ENCODE measurements at regions not wholly inside any gene's neighbourhood (a gene's known extent, or its start where the extent isn't known, plus 50 kb on each side); places are given as distances from the start of the nearest gene placed in this dataset.

DNA sequence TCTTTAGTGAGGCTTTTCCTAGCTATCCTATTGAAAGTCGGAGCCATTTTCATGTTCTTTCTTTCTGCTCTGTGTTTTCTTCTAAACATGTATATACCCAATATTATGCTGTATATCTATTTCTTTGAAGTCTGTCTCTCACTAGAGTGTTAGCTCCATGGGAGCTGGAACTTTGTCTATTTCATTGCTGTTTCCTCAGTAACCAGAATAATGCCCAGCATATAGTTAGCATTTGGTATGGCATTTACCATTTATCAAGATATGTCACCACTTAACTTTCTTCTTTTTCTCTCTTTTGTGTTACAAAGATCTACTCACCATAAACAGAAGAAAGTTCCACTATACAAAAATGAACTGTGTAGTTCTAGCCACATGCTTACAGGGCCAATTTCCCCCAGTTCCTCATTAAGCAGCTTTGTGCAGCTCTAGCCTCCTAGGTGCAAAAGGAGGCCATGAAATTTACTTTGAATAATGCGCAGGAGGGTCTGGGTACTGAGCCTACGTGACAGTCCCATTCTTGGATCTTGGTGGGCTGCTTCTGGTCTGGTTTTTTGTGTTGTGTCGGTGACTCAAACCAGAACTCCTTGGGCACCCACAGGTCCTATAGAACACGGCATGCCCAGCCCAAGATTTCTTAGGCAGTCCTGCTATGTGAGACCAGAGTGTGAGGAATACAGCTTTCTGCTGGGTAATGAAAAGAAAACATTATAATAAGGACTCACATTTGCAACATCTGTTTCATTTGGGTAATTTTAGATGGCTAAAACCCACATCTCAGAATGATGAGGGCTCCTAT lies 302.3 kb upstream of the IGFBP7 start:
- Histone ChIP-seq H3K4me3 (replicated peaks; ENCODE audit: low read depth, low read length) (no peak overlapping the region), H3K27me3 (replicated peaks; ENCODE audit: control insufficient read depth, insufficient read depth, low read length) (no peaks in the 10 kb centered on the region), H3K36me3 (ENCODE audit: control insufficient read depth, insufficient read depth, low read length) (no peaks in the 10 kb centered on the region)
- DNase-seq (ENCODE audit: extremely low read depth, insufficient read length), result no peak
- TF ChIP-seq, protein P1, sequence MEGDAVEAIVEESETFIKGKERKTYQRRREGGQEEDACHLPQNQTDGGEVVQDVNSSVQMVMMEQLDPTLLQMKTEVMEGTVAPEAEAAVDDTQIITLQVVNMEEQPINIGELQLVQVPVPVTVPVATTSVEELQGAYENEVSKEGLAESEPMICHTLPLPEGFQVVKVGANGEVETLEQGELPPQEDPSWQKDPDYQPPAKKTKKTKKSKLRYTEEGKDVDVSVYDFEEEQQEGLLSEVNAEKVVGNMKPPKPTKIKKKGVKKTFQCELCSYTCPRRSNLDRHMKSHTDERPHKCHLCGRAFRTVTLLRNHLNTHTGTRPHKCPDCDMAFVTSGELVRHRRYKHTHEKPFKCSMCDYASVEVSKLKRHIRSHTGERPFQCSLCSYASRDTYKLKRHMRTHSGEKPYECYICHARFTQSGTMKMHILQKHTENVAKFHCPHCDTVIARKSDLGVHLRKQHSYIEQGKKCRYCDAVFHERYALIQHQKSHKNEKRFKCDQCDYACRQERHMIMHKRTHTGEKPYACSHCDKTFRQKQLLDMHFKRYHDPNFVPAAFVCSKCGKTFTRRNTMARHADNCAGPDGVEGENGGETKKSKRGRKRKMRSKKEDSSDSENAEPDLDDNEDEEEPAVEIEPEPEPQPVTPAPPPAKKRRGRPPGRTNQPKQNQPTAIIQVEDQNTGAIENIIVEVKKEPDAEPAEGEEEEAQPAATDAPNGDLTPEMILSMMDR (IDR thresholded peaks at IDR 0.05; ENCODE audit: insufficient read depth, low read length, poor library complexity, severe bottlenecking), result no peak

DNA sequence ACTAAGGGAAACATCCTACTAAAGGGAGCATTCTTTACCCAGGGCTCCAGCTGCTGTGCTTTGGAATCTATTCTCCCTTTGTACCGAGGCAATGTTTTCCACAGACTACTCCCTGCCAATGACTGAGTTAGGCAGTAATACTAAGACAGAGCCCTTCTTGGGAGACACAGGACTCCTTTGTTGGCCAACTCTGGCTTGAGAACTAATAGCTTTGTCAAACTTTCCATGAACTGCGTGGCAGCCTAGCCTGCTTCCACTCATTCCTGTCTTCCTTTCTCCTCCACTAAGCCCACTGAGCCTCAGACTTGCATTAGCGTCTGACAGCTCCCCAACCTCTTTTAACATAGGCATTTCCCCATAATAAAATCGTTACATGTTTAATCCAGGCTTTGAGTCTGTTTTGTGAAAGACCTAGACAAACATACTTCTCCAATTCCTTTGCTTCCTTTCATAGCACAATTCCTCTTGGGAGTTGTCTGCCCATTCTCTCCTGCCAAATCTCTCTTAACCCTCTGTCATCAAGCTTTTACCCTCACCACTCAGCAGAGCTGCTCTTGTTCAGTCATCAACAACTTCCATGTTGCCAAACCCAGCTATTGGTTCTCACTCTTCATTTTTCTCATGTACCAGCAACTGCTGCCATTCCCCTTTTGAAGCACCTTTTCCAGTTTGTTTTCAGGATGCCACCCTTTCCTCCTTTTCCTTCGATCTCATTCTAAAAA lies 300.3 kb upstream of the IGFBP7 start:
- no peak for DNase-seq (ENCODE audit: extremely low read depth, insufficient read length)
- Histone ChIP-seq H3K36me3 (ENCODE audit: control insufficient read depth, insufficient read depth, low read length) (no peaks in the 10 kb centered on the region), H3K27me3 (replicated peaks; ENCODE audit: control insufficient read depth, insufficient read depth, low read length) (no peaks in the 10 kb centered on the region), H3K4me3 (replicated peaks; ENCODE audit: low read depth, low read length) (no peak overlapping the region)
- TF ChIP-seq, protein P1 (IDR thresholded peaks at IDR 0.05; ENCODE audit: insufficient read depth, low read length, poor library complexity, severe bottlenecking), result no peak

DNA sequence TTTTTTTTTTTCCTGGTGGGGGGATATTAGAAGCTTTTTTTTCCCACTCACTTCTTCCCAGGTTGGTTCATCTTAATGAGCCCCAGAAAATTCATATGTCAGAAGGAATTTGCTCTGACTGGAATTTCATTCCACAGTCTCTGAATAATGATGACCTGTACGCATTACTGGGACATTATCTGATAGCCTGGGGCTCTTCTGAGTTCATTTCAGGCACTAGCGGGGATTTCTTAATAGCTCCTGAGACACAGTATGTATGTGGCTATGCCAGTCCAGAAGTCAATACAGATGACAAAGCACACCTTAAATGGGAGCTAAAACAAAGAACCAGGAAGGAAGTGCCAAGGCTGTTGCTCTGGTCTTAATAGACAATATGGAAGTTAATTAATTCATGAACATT lies 295.2 kb upstream of the IGFBP7 start:
- no peaks in the 10 kb centered on the region for H3K27me3 ChIP-seq (replicated peaks; ENCODE audit: control insufficient read depth, insufficient read depth, low read length)
- TF ChIP-seq, protein P1 (IDR thresholded peaks at IDR 0.05; ENCODE audit: insufficient read depth, low read length, poor library complexity, severe bottlenecking), result no peak
- DNase-seq (ENCODE audit: extremely low read depth, insufficient read length), result no peak
- no peak overlapping the region for H3K4me3 ChIP-seq (replicated peaks; ENCODE audit: low read depth, low read length)
- H3K36me3 ChIP-seq (ENCODE audit: control insufficient read depth, insufficient read depth, low read length), result no peaks in the 10 kb centered on the region

DNA sequence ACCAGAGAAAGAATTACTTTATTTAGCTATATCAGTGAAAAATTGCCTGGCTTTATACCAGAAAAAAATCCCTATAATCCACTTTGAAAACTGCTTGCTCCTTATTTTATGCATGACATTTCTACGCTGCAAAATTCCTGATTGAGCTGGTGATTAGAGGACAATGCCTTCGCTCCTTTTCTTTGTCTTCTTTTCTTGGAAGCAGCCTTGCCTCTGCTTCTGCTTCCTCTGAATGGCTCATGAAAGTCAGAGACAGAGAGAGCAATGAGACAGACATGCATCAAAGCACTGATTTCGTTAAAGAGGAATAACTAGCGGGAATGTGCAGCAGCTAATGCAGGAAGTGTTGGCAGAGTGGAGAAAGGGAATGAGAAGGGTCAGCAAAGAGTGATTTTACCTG lies 294.3 kb upstream of the IGFBP7 start:
- DNase-seq (ENCODE audit: extremely low read depth, insufficient read length), result no peak
- Histone ChIP-seq H3K36me3 (ENCODE audit: control insufficient read depth, insufficient read depth, low read length) (no peaks in the 10 kb centered on the region), H3K27me3 (replicated peaks; ENCODE audit: control insufficient read depth, insufficient read depth, low read length) (no peaks in the 10 kb centered on the region), H3K4me3 (replicated peaks; ENCODE audit: low read depth, low read length) (no peak overlapping the region)
- TF ChIP-seq, protein P1 (IDR thresholded peaks at IDR 0.05; ENCODE audit: insufficient read depth, low read length, poor library complexity, severe bottlenecking), result no peak

DNA sequence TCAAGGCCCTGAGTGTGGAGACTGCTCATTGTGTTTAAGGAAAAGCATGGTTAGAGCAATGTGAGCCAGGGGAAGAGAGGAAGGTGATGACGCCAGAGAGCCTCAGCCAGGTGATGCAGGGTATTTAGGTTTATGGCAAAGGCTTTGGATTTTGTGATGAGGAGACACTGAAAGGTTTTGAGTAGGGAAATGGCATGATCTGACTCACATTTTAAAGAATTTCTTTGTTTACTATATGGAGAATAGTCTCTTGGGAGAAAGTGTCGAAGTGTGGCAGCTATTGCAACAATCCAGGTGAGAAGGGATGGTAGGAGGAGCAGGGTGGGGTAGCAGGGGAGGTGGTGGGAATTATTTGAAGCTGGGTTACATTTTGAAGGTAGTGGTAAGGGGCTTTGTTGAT lies 293.4 kb upstream of the IGFBP7 start:
- Histone ChIP-seq H3K27me3 (replicated peaks; ENCODE audit: control insufficient read depth, insufficient read depth, low read length) (no peaks in the 10 kb centered on the region), H3K4me3 (replicated peaks; ENCODE audit: low read depth, low read length) (no peak overlapping the region), H3K36me3 (ENCODE audit: control insufficient read depth, insufficient read depth, low read length) (no peaks in the 10 kb centered on the region)
- TF ChIP-seq, protein P1 (IDR thresholded peaks at IDR 0.05; ENCODE audit: insufficient read depth, low read length, poor library complexity, severe bottlenecking), result no peak
- DNase-seq (ENCODE audit: extremely low read depth, insufficient read length), result no peak

All from GM06990 (cell line).